ENCODE measurements at regions not wholly inside any gene's neighbourhood (a gene's known extent, or its start where the extent isn't known, plus 50 kb on each side); places are given as distances from the start of the nearest gene placed in this dataset.

DNA sequence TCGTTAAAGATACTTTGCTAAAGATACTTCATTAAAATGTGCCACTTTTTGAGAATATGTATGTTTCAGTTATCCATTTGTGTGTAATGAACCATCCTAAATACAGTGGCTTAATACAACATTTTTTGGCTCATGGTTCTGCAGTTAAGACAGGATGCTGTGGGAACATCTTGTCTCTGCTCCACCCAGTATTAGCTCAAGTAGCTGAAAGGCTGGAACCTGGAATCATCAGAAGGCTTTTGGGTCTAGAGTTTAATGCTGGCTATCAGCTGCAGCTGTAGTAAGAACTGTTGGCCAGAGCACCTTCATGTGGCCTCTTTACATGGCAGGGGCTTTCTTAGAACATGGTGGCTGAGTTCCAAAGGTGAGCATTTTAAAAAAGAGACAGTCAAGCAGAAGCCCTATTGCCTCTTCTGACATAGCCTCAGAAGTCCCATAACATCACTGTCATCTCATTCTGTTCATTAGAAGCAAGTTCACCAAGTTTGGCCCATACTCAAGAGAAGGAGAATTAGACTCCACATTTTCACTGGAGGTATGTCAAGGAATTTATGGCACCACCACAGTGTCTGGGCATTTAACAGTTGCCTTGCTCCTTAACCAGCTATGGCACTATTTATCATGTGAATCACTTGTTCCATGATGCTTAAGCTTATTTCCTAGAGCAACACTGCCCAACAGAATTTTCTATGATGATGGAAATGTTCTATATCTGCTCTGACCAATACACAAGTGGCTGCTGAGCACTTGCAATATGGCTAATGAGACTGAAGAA is 70.4 kb upstream of the PDZRN3 start:
- TF ChIP-seq YY1 (IDR thresholded peaks at IDR 0.05; ENCODE audit: low read depth) (no peak), CREB1 (IDR thresholded peaks at IDR 0.05; ENCODE audit: low read depth) (no peak), EGR1 (IDR thresholded peaks at IDR 0.05) (no peak), ZBTB7A (IDR thresholded peaks at IDR 0.05; ENCODE audit: low read depth) (no peak)
- TF ChIP-seq, protein P1, sequence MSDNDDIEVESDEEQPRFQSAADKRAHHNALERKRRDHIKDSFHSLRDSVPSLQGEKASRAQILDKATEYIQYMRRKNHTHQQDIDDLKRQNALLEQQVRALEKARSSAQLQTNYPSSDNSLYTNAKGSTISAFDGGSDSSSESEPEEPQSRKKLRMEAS (IDR thresholded peaks at IDR 0.05): no peak

Measured in Ishikawa (cell line).